ENCODE measurements at regions not wholly inside any gene's neighbourhood (a gene's known extent, or its start where the extent isn't known, plus 50 kb on each side); places are given as distances from the start of the nearest gene placed in this dataset.

DNA sequence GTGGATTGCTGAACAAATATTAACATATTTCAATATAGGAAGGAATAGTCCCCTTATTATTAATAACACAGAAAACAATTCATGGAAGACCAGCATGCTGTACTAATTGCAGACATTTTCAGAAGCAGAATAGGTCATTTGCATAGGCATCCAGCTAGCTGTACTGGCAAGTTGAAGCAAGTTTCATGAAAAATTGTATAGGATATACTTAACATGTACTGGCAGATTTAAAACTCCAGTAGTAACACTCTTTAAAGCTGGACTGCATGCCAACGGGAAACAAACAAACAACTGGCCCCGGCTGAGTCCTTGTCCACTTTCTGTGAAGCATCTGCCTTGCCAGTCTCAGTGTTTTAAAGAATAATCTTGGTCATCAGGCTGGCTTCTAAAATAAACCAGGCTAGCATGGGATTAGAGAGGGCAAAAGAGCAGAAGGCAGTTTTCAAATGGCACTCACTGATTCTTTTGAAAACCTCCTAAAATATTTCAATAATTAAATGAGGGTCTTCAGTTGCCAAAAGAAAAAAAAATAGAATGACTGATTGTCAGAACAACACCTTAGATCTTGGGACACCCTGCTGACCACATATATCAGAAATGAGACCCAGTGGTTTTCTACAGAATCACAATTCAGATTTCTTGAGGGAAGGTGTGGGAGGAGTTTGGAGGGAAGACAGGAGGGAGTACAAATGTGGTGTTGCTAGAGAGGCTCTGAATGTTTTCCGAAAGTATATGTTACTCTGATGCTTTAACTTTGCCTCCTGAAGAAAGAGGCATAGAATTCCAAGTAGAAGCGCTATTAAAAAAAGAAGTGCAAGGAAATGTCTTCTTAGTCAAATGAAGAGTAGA lies 122.5 kb upstream of the KRAS start:
- Histone ChIP-seq H3K4me2 (ENCODE audit: low read length) (no peak overlapping the region), H3F3A (ENCODE audit: insufficient read depth, low read length) (no peaks in the 10 kb centered on the region), H4K20me1 (ENCODE audit: insufficient read depth, low read length) (no peaks in the 10 kb centered on the region), H3K4me1 (ENCODE audit: insufficient read depth, low read length, severe bottlenecking) (no peaks in the 10 kb centered on the region), H3K9me2 (ENCODE audit: low read depth, low read length) (no peaks in the 10 kb centered on the region), H3K9me3 (ENCODE audit: low read length) (no peaks in the 10 kb centered on the region), H3K27ac (ENCODE audit: low read depth, low read length, poor library complexity, severe bottlenecking) (no peak overlapping the region), H3K27me3 (ENCODE audit: insufficient read depth, low read length) (no peaks in the 10 kb centered on the region), H3K9ac (ENCODE audit: low read length) (no peak overlapping the region), H2AFZ (ENCODE audit: low read length) (no peak overlapping the region), H3K36me3 (ENCODE audit: insufficient read depth, low read length) (no peaks in the 10 kb centered on the region), H3K79me2 (ENCODE audit: insufficient read depth, low read length) (no peaks in the 10 kb centered on the region), H3K4me3 (ENCODE audit: low read depth, low read length, poor library complexity, severe bottlenecking) (no peak overlapping the region)
- no peak for TF ChIP-seq EZH2 (IDR thresholded peaks at IDR 0.05; ENCODE audit: borderline replicate concordance, low read length)
- TF ChIP-seq, protein P1, sequence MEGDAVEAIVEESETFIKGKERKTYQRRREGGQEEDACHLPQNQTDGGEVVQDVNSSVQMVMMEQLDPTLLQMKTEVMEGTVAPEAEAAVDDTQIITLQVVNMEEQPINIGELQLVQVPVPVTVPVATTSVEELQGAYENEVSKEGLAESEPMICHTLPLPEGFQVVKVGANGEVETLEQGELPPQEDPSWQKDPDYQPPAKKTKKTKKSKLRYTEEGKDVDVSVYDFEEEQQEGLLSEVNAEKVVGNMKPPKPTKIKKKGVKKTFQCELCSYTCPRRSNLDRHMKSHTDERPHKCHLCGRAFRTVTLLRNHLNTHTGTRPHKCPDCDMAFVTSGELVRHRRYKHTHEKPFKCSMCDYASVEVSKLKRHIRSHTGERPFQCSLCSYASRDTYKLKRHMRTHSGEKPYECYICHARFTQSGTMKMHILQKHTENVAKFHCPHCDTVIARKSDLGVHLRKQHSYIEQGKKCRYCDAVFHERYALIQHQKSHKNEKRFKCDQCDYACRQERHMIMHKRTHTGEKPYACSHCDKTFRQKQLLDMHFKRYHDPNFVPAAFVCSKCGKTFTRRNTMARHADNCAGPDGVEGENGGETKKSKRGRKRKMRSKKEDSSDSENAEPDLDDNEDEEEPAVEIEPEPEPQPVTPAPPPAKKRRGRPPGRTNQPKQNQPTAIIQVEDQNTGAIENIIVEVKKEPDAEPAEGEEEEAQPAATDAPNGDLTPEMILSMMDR (IDR thresholded peaks at IDR 0.05; ENCODE audit: low read length), result no peak

DNA sequence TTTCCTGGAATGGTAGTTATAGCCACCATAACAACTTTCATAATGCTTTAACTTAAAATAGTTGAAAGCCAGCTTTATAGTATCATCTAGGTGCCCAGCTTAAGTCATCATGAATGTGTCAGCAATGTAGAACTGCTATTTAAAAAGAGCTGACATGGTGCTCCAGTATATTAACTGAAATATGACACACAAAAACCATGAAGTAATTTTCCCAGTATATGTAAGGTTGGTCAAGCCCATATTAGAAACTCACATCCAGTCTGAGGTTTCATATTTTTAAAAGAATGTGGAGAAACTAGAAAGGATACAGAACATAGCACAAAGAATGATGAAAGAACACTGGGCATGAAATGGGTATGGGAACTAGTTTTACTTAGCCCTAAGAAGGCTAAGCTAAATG lies 121.3 kb upstream of the KRAS start:
- TF ChIP-seq EZH2 (IDR thresholded peaks at IDR 0.05; ENCODE audit: borderline replicate concordance, low read length), result no peak
- TF ChIP-seq, protein P1 (IDR thresholded peaks at IDR 0.05; ENCODE audit: low read length), result no peak
- H3K9ac ChIP-seq (ENCODE audit: low read length), result no peak overlapping the region
- H3K36me3 ChIP-seq (ENCODE audit: insufficient read depth, low read length), result no peaks in the 10 kb centered on the region
- H3K9me2 ChIP-seq (ENCODE audit: low read depth, low read length), result no peaks in the 10 kb centered on the region
- no peak overlapping the region for H3K4me2 ChIP-seq (ENCODE audit: low read length)
- no peaks in the 10 kb centered on the region for H3K9me3 ChIP-seq (ENCODE audit: low read length)
- no peak overlapping the region for H2AFZ ChIP-seq (ENCODE audit: low read length)
- H3K4me1 ChIP-seq (ENCODE audit: insufficient read depth, low read length, severe bottlenecking), result no peaks in the 10 kb centered on the region
- no peak overlapping the region for H3K4me3 ChIP-seq (ENCODE audit: low read depth, low read length, poor library complexity, severe bottlenecking)
- H3K79me2 ChIP-seq (ENCODE audit: insufficient read depth, low read length), result no peaks in the 10 kb centered on the region
- no peak overlapping the region for H3K27ac ChIP-seq (ENCODE audit: low read depth, low read length, poor library complexity, severe bottlenecking)
- H3F3A ChIP-seq (ENCODE audit: insufficient read depth, low read length), result no peaks in the 10 kb centered on the region
- no peaks in the 10 kb centered on the region for H3K27me3 ChIP-seq (ENCODE audit: insufficient read depth, low read length)
- no peaks in the 10 kb centered on the region for H4K20me1 ChIP-seq (ENCODE audit: insufficient read depth, low read length)

DNA sequence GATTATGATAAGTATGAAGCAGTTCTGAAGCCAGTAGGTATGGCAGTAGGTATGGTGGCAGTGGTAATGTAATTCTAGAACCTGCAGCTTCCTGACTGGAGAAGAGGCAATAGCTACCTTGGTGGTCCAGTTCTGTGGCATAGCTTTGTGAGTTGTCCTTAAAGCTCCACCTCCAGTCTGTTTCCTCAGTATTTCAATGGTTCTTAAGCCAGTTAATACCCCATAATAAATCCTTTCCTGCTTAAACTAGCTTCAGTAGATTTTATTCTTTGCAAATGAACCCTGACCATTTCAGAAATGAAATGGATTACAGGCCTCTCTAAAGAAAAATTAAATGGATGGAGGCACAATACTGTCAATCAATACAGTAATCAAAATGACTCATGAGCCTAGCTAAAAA lies 117.8 kb upstream of the KRAS start:
- Histone ChIP-seq H3F3A (ENCODE audit: insufficient read depth, low read length) (no peaks in the 10 kb centered on the region), H3K27ac (ENCODE audit: low read depth, low read length, poor library complexity, severe bottlenecking) (no peak overlapping the region), H3K9me2 (ENCODE audit: low read depth, low read length) (no peaks in the 10 kb centered on the region), H3K79me2 (ENCODE audit: insufficient read depth, low read length) (no peaks in the 10 kb centered on the region), H3K9ac (ENCODE audit: low read length) (no peak overlapping the region), H3K4me3 (ENCODE audit: low read depth, low read length, poor library complexity, severe bottlenecking) (no peak overlapping the region), H3K36me3 (ENCODE audit: insufficient read depth, low read length) (no peaks in the 10 kb centered on the region), H2AFZ (ENCODE audit: low read length) (no peak overlapping the region), H3K27me3 (ENCODE audit: insufficient read depth, low read length) (no peaks in the 10 kb centered on the region), H3K4me2 (ENCODE audit: low read length) (no peak overlapping the region), H3K4me1 (ENCODE audit: insufficient read depth, low read length, severe bottlenecking) (peaks cover 15% of the 10 kb centered on the region), H3K9me3 (ENCODE audit: low read length) (no peaks in the 10 kb centered on the region), H4K20me1 (ENCODE audit: insufficient read depth, low read length) (no peaks in the 10 kb centered on the region)
- no peak for TF ChIP-seq EZH2 (IDR thresholded peaks at IDR 0.05; ENCODE audit: borderline replicate concordance, low read length)
- TF ChIP-seq, protein P1 (IDR thresholded peaks at IDR 0.05; ENCODE audit: low read length), result no peak
